ENCODE measurements at regions not wholly inside any gene's neighbourhood (a gene's known extent, or its start where the extent isn't known, plus 50 kb on each side); places are given as distances from the start of the nearest gene placed in this dataset.

DNA sequence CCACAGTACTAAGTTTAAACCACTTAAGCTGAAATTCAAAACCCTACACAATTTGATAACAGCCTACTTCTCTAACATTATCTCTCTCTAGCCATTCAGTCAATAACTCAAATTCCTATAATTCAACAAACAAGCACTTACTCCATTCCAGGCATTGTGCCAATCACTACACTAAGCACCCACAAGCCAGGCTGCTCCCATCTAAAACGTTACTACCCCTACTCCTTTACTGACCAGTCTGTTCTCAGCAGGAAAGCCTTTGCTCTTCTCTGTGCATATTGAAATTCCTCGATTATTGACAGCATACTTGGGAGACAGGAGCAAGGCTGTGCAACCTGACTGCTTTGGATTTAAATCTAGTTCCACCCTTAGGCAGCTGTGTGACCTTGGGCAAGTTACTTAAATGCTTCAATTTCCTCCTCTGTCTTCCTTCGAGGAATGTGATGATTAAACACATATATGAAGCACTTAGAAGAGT lies 177.2 kb upstream of the THBS1 start:
- H3K4me1 ChIP-seq = no peaks in the 10 kb centered on the region

DNA sequence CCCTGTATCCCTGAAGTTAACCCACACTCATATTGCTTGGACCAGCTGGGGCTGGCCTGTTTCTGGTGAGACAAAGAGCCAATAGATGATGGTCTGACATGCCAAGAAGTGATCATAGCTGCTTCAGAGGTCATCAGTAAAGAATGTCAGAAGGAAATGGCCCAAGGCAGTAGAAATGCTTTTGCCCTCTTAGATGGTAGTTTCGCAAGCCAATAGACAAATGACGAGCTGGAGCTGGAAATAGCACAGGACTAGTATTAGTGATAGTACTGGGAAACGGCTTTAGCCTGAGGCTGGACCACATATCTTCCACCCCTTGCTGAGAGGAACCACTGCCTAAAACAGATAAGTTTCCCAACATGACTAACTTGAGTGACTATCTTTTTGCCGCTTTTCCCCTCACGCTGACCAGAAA lies 176.1 kb upstream of the THBS1 start:
- H3K27ac ChIP-seq = no peak overlapping the region
- no peaks in the 10 kb centered on the region for H3K27me3 ChIP-seq
- no peaks in the 10 kb centered on the region for H3K9me3 ChIP-seq
- no peak overlapping the region for H3K4me3 ChIP-seq
- H3K36me3 ChIP-seq = no peaks in the 10 kb centered on the region
- TF ChIP-seq CTCF (IDR thresholded peaks at IDR 0.05) (no peak), POLR2A (IDR thresholded peaks at IDR 0.05) (no peak)
- H3K4me1 ChIP-seq = no peaks in the 10 kb centered on the region
- DNase-seq = no peak

More for the DNA sequence above, 177.2 kb upstream of the THBS1 start:
- DNase-seq = no peak
- Histone ChIP-seq H3K9me3 (no peaks in the 10 kb centered on the region), H3K36me3 (no peaks in the 10 kb centered on the region), H3K27me3 (no peaks in the 10 kb centered on the region), H3K4me3 (no peak overlapping the region), H3K27ac (no peak overlapping the region)
- TF ChIP-seq CTCF (IDR thresholded peaks at IDR 0.05) (no peak), POLR2A (IDR thresholded peaks at IDR 0.05) (no peak)

- Histone ChIP-seq H3K27me3 (no peaks in the 10 kb centered on the region), H3K27ac (no peak overlapping the region), H3K4me3 (no peak overlapping the region), H3K36me3 (no peaks in the 10 kb centered on the region), H3K9me3 (no peaks in the 10 kb centered on the region), H3K4me1 (no peaks in the 10 kb centered on the region)
- DNase-seq = no peak
- TF ChIP-seq CTCF (IDR thresholded peaks at IDR 0.05) = no peak
- no peak for TF ChIP-seq POLR2A (IDR thresholded peaks at IDR 0.05)
These were observed 174.4 kb upstream of the THBS1 start for GRCh38 chr15:39406485-39406884.

DNA sequence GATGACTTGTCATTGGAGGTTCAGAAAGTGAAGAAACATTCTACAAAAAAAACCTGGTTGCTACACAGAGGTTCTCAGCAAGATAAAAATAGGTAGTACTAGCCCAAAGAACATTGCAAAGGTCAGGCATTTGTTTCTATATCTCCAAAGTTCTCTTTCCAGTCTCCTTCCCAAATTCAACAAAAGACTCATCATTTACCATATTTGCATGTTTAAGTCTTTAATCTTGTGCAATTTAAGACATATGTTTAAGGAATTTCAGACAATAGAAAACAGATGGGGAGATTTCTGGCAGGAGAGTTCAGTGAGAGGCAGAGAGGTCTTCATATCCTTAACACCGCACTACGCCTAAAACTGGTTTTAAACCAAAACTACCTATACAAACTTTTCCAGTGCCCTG lies 173.8 kb upstream of the THBS1 start:
- H3K27me3 ChIP-seq = no peaks in the 10 kb centered on the region
- no peak overlapping the region for H3K4me3 ChIP-seq
- no peak for TF ChIP-seq CTCF (IDR thresholded peaks at IDR 0.05)
- TF ChIP-seq POLR2A (IDR thresholded peaks at IDR 0.05) = no peak
- no peaks in the 10 kb centered on the region for H3K4me1 ChIP-seq
- H3K27ac ChIP-seq = no peak overlapping the region
- no peaks in the 10 kb centered on the region for H3K36me3 ChIP-seq
- DNase-seq = no peak
- H3K9me3 ChIP-seq = no peaks in the 10 kb centered on the region

DNA sequence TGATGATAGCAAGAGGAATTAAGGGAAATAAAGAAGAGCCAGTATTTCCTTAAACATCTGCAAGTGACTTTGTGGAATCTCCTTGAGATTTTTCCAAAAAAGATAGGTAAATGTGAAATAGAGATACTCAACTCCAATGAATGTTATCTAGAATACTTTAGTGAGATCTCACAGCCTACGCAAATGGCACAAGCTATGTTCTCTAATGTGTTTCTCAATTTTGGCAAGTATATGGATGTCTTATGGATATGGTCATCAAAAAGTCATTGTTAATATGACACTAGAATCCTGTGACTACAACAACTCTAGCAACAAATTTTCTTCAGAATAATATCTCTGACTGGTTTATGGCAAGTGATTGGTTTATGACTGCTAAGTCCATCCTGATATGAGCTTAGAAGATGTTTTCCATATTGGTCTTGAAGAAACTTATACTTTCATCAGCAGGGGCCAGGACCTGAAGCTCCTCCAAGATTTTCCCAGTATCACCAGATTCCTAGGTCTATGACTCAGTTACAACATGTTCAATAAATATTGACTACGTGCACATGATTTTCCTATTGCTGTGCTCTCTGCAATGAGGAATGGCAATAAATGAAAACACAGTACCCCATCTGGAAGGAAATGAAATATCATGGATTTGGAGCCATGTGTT lies 170.9 kb upstream of the THBS1 start:
- Histone ChIP-seq H3K27ac (no peak overlapping the region), H3K4me1 (no peaks in the 10 kb centered on the region), H3K27me3 (no peaks in the 10 kb centered on the region), H3K4me3 (no peak overlapping the region), H3K9me3 (no peaks in the 10 kb centered on the region), H3K36me3 (no peaks in the 10 kb centered on the region)
- TF ChIP-seq POLR2A (IDR thresholded peaks at IDR 0.05) (no peak), CTCF (IDR thresholded peaks at IDR 0.05) (no peak)
- DNase-seq = no peak
